GM10266 (cell line): ENCODE measurements at regions not wholly inside any gene's neighbourhood (a gene's known extent, or its start where the extent isn't known, plus 50 kb on each side); places are given as distances from the start of the nearest gene placed in this dataset.

Experiments used
- DNase-seq: peaks from one replicate; pipeline ENCODE4 v3.0.0; 2012; ENCODE audit errors: extremely low spot score
- TF ChIP-seq, protein P1 (sequence below): IDR thresholded peaks from 2 replicates; pipeline ENCODE4 v1.5.1; 2012; ENCODE audit warnings: mild to moderate bottlenecking, low read depth; ENCODE audit not compliant: control insufficient read depth, insufficient read depth; ENCODE audit errors: missing control alignments

DNA sequence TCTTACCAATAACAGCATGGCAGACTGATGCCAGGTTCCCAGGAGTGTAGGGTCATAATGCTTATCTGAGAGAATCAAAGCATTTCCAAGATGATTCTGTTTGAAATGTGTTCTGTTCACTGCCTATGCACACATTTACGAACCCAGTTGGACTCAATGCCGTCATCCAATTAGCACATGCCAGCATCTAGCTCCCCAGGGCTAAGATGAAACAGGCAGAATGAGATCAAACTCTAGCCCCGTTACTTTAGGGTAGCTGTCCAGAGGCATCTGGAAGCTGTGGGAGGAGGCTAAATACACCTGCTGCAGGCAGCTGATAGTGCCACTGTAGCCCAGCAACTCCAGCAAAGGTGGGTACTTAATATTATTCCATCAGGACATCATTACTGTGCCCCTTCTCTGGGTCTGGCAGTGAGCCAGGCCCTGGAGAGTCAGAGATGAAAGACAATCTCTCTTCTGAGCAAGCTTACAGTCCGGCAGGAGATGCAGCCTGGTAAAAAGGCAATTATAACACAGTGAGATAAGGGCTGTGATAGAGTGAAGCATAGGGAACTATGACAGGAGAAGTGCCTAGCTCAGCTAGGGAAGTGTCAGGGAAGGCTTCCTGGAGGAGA, 156.4 kb upstream of the PPP2R3A start:
- DNase-seq = no peak
- TF ChIP-seq, protein P1, sequence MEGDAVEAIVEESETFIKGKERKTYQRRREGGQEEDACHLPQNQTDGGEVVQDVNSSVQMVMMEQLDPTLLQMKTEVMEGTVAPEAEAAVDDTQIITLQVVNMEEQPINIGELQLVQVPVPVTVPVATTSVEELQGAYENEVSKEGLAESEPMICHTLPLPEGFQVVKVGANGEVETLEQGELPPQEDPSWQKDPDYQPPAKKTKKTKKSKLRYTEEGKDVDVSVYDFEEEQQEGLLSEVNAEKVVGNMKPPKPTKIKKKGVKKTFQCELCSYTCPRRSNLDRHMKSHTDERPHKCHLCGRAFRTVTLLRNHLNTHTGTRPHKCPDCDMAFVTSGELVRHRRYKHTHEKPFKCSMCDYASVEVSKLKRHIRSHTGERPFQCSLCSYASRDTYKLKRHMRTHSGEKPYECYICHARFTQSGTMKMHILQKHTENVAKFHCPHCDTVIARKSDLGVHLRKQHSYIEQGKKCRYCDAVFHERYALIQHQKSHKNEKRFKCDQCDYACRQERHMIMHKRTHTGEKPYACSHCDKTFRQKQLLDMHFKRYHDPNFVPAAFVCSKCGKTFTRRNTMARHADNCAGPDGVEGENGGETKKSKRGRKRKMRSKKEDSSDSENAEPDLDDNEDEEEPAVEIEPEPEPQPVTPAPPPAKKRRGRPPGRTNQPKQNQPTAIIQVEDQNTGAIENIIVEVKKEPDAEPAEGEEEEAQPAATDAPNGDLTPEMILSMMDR = no peak

- TF ChIP-seq, protein P1 = no peak
- no peak for DNase-seq
Observed at GRCh38 chr3:135811651-135812050, 153.9 kb upstream of the PPP2R3A start.

DNA sequence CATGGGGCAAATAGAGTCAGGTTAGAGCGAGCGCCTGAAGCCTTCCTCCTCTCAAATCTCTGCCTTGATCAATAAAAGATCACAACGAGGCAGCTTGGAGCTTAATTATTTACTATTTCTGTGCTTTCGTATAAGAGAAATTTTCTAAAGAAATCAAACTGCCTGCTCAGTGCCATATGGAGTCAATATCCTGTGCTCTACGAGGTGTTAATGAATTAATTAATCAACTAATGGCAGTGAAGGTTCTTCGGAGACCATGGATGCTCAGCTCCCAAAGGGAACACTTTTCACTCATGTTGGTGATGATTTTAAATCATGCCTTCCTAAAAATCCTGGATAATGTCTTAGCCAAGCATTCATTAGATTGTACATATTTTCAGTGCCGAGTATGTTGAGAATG, 153.5 kb upstream of the PPP2R3A start:
- no peak for DNase-seq
- TF ChIP-seq, protein P1 = no peak

DNA sequence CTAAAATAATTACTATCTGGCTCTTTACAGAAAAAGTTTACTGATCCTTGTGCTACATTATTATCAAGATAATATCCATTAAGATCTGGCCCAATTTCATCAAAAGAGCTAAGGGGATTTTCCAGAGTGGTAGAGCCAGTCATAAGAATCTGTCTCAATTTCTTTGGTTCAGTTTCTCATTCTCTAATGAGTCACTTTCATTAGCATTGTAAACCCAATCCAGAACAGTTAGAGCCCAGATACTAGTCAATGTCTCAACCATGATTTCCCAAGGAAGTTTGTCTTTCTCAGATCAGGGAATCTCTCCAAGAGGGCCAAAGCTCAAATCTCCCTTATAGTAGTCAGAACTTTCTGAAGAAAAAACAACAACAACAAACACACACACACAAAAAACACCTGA, 131.1 kb upstream of the PPP2R3A start:
- no peak for DNase-seq
- TF ChIP-seq, protein P1 = no peak

DNA sequence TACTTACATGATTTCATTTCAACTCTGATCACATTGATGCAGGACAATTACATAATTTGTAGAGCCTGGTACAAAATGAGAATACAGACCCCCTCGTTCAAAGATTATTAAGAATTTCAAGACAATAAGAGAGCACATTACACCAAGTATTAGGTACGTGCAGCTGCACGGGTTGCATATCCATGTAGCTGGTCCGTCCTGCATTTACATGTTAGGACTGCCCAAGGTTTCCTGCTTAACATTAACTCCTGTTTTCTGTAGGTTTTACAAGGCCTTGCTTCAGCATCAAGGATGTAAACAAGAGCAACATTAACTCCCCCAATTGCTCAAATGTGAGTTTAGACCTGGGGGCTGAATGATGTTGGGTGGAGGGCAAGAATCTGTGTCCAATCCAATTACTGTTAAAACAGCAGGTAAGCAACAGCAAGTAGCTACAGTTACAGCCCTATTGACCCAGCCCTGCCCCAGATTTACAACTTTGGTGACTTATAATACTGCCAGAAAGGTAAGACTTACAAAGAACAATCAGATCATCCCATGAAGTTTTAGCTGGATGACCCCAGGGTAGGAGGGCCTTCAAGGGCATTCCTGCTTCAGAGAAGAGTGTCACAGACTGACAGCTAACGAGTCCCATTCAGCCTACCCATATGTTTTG, 127.4 kb upstream of the PPP2R3A start:
- TF ChIP-seq, protein P1 = no peak
- no peak for DNase-seq

DNA sequence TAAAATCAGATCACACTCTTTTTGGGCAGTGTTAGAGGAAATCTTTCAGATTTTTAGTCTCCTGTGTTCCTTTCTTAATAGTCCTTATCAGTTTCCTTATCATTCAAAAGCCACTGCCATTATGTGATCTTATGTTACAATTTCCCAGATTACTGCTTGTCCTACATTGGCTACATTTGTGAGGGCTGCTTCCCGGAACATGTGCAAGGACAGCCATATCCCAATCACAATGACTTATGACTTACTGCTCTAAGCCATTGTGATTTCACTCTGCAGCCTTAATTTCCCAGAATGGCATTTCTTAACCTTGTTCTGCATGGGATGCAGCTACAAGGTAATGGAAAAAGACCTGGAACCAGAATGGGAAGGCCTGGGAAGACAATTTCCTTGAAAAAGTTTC, 125.1 kb upstream of the PPP2R3A start:
- TF ChIP-seq, protein P1 = no peak
- no peak for DNase-seq

GRCh38 chr3:135844386-135844785, 121.1 kb upstream of the PPP2R3A start:
- DNase-seq = no peak
- TF ChIP-seq, protein P1 = no peak
